NT2/D1 (cell line): ENCODE measurements at regions not wholly inside any gene's neighbourhood (a gene's known extent, or its start where the extent isn't known, plus 50 kb on each side); places are given as distances from the start of the nearest gene placed in this dataset.

Experiments used
- DNase-seq: peaks from one replicate; pipeline ENCODE4 v3.0.0-alpha.2; 2011; ENCODE audit warnings: low read depth, low spot score
- H3K27me3 ChIP-seq: 2 replicates; pipeline ENCODE4 v1.6.0; 2011; ENCODE audit warnings: mild to moderate bottlenecking; ENCODE audit not compliant: insufficient read length, insufficient read depth
- H3K36me3 ChIP-seq: 2 replicates; pipeline ENCODE4 v1.6.1; 2011; ENCODE audit warnings: mild to moderate bottlenecking, low read length, mixed read lengths; ENCODE audit not compliant: insufficient read depth, insufficient read length
- H3K4me1 ChIP-seq: 2 replicates; pipeline ENCODE4 v1.5.1; 2011; ENCODE audit not compliant: insufficient read depth, insufficient read length
- H3K4me3 ChIP-seq: 2 replicates; pipeline ENCODE4 v1.5.1; 2011; ENCODE audit warnings: low read depth; ENCODE audit not compliant: insufficient read length
- H3K9ac ChIP-seq: 2 replicates; pipeline ENCODE4 v1.6.0; 2011; ENCODE audit warnings: low read depth; ENCODE audit not compliant: insufficient read length
- H3K9me3 ChIP-seq: 2 replicates; pipeline ENCODE4 v1.5.1; 2011; ENCODE audit warnings: mild to moderate bottlenecking, low read length; ENCODE audit not compliant: insufficient read depth
- SUZ12 ChIP-seq: IDR thresholded peaks from 2 replicates; pipeline ENCODE4 v1.6.1; 2011; ENCODE audit not compliant: insufficient read length, insufficient read depth; ENCODE audit errors: extremely low read depth
- YY1 ChIP-seq: IDR thresholded peaks from 2 replicates; pipeline ENCODE4 v1.6.1; 2011; ENCODE audit not compliant: insufficient read length, insufficient read depth
- ZNF274 ChIP-seq: IDR thresholded peaks from 2 replicates; pipeline ENCODE4 v1.6.1; 2011; ENCODE audit warnings: mild to moderate bottlenecking, low read depth, low read length

DNA sequence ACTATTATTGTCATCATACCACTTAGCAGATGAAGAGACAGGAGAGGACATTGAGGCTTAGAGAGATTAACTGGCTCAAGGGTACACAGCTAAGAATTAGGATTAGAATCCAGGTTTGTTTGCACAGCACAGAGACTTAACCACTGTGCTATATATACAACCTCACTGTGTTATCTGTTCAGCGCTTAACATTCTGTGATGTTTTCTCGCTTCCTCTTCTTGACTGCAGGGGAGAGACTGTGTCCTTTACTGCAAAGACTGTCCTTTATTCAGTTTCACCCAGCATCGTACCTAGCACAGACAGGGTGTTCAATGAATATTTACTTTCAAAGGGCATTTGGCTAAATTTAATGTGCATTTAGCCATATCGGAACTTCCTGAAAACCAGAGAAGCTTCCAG is 54.9 kb upstream of the PCDH8 start:
- no peak for TF ChIP-seq ZNF274
- TF ChIP-seq SUZ12, result no peak
- TF ChIP-seq YY1, result no peak
- no peaks in the 10 kb centered on the region for H3K27me3 ChIP-seq
- no peaks in the 10 kb centered on the region for H3K9me3 ChIP-seq
- H3K4me1 ChIP-seq, result no peaks in the 10 kb centered on the region
- no peak overlapping the region for H3K4me3 ChIP-seq
- H3K9ac ChIP-seq, result no peak overlapping the region
- DNase-seq, result no peak
- H3K36me3 ChIP-seq, result no peaks in the 10 kb centered on the region

DNA sequence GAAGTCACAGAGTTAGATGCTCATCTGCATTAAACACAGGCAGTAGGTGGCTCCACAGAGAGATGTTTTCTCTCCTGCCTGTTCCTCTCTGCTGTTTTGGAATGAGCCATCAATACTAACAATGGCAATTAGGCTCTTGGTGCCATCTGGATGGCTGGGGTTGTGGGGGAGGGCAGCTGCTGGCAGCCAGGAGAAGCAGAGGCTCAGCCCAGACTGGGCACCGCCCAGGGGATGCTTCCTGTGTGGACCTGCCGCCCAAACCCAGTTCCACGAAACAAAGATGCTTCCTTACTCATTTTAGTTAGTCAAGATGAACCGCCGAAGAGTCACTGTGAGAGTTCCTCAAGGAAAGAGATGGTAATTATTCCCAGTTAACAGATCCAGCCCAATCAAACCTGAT is 50.8 kb upstream of the PCDH8 start:
- TF ChIP-seq SUZ12 (no peak), ZNF274 (no peak), YY1 (no peak)
- no peaks in the 10 kb centered on the region for H3K4me1 ChIP-seq
- H3K9me3 ChIP-seq, result no peaks in the 10 kb centered on the region
- H3K36me3 ChIP-seq, result no peaks in the 10 kb centered on the region
- no peaks in the 10 kb centered on the region for H3K27me3 ChIP-seq
- no peak overlapping the region for H3K9ac ChIP-seq
- H3K4me3 ChIP-seq, result no peak overlapping the region
- DNase-seq, result no peak
